Memory B cell (primary cell): ENCODE measurements at regions not wholly inside any gene's neighbourhood (a gene's known extent, or its start where the extent isn't known, plus 50 kb on each side); places are given as distances from the start of the nearest gene placed in this dataset.

ENCODE experiments used
- ATAC-seq: fragments of 150-1000 bp; cut with Tn5 transposase; 2 replicates; pipeline ENCODE4 v1.10.0; 2021; ENCODE audit warnings: low read depth, mild to moderate bottlenecking, moderate library complexity
- DNase-seq, 2 donors: peaks; one replicate each; pipeline ENCODE4 v3.0.0; 2022; ENCODE audit warnings: low spot score in 2 of 2
- H3K27ac Mint-ChIP-seq: one replicate; pipeline ENCODE4 v1.8.0; 2022; ENCODE audit warnings: mild to moderate bottlenecking, moderate library complexity, mixed read lengths
- H3K27me3 Mint-ChIP-seq: one replicate; pipeline ENCODE4 v1.8.0; 2022; ENCODE audit warnings: mixed read lengths
- H3K36me3 Mint-ChIP-seq: one replicate; pipeline ENCODE4 v1.8.0; 2022; ENCODE audit warnings: mild to moderate bottlenecking, mixed read lengths
- H3K4me1 Mint-ChIP-seq: one replicate; pipeline ENCODE4 v1.8.0; 2022; ENCODE audit warnings: mixed read lengths
- H3K4me3 Mint-ChIP-seq: one replicate; pipeline ENCODE4 v1.8.0; 2022; ENCODE audit warnings: mild to moderate bottlenecking, moderate library complexity, mixed read lengths
- H3K9me3 Mint-ChIP-seq: one replicate; pipeline ENCODE4 v1.8.0; 2022; ENCODE audit warnings: mixed read lengths

DNA sequence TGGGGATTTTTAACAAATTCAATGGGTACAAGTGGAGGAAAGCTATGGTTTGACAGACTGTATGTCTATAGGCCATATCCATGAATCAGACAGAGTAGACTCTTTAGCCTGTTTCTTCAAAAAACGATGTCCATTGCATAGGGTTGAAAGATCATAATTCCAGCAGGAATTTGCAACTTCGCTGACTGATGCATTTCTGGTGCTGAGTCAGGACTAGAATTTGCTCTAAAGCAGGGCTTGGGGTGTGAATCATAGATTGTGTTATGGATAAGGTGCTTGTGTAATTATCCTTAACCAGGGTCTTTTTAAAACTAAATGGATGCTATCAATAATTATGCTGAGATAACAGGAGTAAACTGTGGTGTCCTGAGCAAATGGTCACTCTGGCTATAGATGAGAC, 200.4 kb upstream of the TBC1D5 start:
- DNase-seq = no peak
- Mint-ChIP-seq H3K4me1 (peaks cover 4% of the 10 kb centered on the region), H3K9me3 (no peaks in the 10 kb centered on the region), H3K27ac (no peak overlapping the region), H3K36me3 (no peaks in the 10 kb centered on the region), H3K4me3 (no peak overlapping the region), H3K27me3 (peaks cover 26% of the 10 kb centered on the region)
- ATAC-seq = no peak

DNA sequence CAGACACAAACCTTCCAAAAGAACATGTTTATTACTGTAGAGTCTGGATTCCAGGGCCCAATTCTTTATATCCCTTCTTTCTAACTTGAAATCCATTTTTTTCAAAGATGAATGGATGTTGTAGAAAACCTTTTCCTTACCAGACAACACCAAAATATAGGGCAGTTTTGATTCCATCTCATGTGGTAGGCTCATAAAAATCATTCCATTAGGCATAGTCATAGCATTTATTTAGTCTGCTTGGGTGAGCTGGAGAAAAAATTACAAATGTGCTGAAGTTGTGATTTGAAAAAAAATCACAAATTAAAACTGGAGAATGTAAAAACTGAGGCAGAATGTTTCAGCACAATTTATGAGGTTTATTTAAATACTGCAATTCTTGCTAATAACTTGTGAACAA, 199.3 kb upstream of the TBC1D5 start:
- DNase-seq (no peak), ATAC-seq (no peak)
- Mint-ChIP-seq H3K27ac (no peak overlapping the region), H3K4me3 (no peak overlapping the region), H3K27me3 (peaks cover 24% of the 10 kb centered on the region), H3K4me1 (peaks cover 4% of the 10 kb centered on the region), H3K36me3 (no peaks in the 10 kb centered on the region), H3K9me3 (no peaks in the 10 kb centered on the region)

DNA sequence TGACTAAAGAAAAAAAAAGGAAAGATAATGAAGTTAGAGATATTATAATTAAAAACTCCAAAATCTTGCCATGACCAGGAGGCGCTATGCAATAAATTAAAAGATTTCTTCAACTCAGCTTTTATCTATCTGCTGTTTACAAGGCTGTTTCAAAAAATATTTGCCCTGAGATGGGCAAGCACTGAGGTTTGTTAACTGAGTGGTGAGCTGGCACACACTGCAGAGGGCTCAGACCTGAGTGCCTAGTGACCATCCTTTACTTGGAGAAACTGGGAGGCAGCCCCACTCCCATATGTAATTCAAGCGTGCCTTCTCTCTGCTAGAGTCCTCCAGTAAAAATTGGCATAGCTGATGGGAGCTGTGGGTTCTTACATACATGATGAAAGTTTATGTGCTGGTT, 198.7 kb upstream of the TBC1D5 start:
- Mint-ChIP-seq H3K36me3 (no peaks in the 10 kb centered on the region), H3K27me3 (peaks cover 21% of the 10 kb centered on the region), H3K9me3 (no peaks in the 10 kb centered on the region), H3K4me3 (no peak overlapping the region), H3K27ac (no peak overlapping the region), H3K4me1 (peaks cover 4% of the 10 kb centered on the region)
- no peak for DNase-seq
- ATAC-seq = no peak

DNA sequence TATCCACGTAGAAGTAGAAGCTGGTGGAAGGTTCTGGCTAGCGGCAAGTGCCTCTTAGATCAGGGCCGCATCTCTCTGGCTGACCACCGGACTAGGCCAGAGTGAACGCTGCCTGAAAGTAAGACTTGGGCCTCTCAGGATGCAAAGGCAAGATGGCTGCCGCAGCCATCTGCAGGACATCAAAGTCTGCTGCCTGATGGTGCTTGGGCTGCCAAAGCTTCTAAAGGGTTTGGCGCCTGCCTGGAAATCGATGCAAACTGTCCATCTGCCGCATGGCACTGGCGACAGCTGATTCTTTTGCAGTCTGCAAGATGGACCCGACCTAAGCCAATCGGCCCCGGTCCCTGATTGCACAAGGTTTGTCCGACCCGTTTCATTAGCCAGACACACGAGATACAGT, 196.7 kb upstream of the TBC1D5 start:
- ATAC-seq = no peak
- Mint-ChIP-seq H3K27me3 (peaks cover 23% of the 10 kb centered on the region), H3K4me3 (no peak overlapping the region), H3K27ac (no peak overlapping the region), H3K9me3 (no peaks in the 10 kb centered on the region), H3K4me1 (peaks cover 4% of the 10 kb centered on the region), H3K36me3 (no peaks in the 10 kb centered on the region)
- no peak for DNase-seq

DNA sequence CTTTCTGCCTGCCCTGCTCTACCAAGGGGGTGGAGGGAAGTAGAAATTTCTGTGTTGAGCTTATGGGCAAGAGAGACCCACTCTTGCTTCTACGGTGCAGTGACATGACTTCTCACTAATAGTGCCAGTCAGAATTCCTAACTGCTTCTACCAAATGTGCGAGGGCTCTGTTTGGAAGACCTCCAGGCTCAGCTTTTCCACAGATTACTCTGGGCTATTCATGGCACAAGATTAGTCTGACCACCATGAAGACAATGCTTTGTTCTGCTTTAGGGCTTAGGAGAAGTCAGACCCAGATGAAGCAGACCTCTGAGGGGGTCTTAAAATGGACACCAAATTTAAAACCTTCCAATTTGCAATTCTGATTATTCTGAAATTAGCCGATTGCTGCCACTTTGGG, 195.9 kb upstream of the TBC1D5 start:
- H3K27me3 Mint-ChIP-seq = peaks cover 25% of the 10 kb centered on the region
- H3K4me3 Mint-ChIP-seq = no peak overlapping the region
- H3K27ac Mint-ChIP-seq = no peak overlapping the region
- peaks cover 4% of the 10 kb centered on the region for H3K4me1 Mint-ChIP-seq
- H3K9me3 Mint-ChIP-seq = no peaks in the 10 kb centered on the region
- ATAC-seq (no peak), DNase-seq (no peak)
- H3K36me3 Mint-ChIP-seq = no peaks in the 10 kb centered on the region

DNA sequence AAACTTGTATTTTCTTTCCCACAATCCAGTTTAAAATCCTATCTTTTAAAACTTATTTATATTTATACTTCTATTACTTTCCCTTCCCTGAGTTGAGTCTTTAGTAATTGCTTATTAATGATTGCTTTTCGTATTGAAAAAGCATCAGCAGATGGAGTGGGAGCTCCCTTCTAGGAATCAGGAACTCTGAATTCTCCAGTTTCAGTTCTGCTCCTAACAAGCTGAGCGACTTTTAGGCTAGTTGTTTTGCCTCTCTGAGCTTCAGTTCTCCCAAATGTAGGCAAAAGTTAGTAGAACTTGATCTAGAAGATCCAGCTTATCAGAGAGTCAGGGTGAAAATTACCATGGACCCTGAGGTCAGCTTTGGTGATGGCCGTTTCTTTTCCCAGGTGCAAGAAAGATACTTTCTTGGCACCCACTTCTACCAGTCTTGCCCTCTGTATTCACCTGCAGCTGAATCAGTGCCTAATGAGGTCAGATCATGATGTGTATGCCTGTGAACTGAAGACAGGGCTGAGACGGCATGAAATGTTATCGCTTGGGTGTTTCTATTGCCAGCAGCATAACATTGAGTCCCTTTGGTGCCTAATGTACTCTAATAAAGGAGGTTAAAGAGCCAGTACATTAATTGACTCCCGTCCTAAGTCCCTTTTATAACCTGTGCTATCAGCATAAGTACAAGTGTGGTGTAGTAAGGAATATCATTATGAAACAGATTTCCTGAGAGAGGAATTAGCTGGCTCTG, 194.5 kb upstream of the TBC1D5 start:
- Mint-ChIP-seq H3K36me3 (no peaks in the 10 kb centered on the region), H3K27me3 (peaks cover 14% of the 10 kb centered on the region), H3K27ac (no peak overlapping the region), H3K4me1 (peaks cover 4% of the 10 kb centered on the region), H3K4me3 (no peak overlapping the region), H3K9me3 (no peaks in the 10 kb centered on the region)
- DNase-seq (no peak), ATAC-seq (no peak)

DNA sequence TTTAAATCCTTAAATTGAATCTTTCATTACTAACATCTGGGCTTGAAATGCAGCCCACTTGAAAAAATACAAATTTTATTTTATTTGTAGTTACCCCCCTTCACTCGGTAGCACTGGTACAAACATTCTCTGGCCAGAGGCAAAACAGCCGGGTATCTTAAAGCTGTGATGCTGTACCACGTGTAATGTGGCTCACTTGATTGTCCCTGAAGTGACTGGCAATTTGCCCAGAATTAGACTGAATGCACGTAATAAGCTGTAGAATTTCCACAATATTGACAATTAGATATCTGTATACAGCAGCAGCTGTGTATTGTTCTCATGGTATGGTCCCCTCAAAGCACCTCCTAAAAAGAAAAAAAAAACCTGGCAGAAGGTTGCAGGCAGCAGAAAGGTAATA, 192.8 kb upstream of the TBC1D5 start:
- Mint-ChIP-seq H3K27ac (no peak overlapping the region), H3K4me1 (peaks cover 4% of the 10 kb centered on the region), H3K36me3 (no peaks in the 10 kb centered on the region), H3K9me3 (peaks cover 2% of the 10 kb centered on the region), H3K4me3 (no peak overlapping the region), H3K27me3 (peaks cover 13% of the 10 kb centered on the region)
- ATAC-seq (no peak), DNase-seq (no peak)

DNA sequence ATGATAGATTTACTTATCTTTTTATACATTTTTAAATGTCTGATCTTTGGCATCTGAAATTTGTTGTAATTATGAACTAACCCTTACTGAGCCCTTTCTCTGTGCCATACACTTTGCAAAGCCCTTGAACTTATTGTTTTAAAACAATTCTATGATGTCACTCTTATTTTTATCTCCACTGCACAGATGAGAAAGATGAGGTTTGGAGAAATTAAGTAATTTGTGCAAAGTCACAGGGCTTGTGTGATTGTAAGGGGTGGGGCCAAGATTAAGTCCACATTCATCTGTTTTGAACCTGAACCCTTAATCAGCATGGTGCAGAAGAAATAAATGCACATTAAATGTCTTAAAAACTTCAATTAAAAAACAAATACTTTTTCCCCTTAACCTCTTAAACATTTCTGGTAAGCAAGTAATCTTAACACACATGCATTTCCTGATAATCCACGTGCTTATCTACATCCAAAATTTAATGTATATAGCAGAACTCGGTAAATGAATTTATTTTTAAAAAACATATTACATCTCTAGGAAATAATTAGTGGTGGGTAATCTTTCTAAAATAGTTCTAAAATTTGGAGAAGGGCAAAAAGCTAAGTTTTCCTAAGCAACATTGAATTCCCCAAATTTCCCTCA, 189.8 kb upstream of the TBC1D5 start:
- Mint-ChIP-seq H3K4me1 (no peaks in the 10 kb centered on the region), H3K27me3 (peaks cover 15% of the 10 kb centered on the region), H3K9me3 (peaks cover 2% of the 10 kb centered on the region), H3K27ac (no peak overlapping the region), H3K4me3 (no peak overlapping the region), H3K36me3 (no peaks in the 10 kb centered on the region)
- no peak for ATAC-seq
- no peak for DNase-seq

DNA sequence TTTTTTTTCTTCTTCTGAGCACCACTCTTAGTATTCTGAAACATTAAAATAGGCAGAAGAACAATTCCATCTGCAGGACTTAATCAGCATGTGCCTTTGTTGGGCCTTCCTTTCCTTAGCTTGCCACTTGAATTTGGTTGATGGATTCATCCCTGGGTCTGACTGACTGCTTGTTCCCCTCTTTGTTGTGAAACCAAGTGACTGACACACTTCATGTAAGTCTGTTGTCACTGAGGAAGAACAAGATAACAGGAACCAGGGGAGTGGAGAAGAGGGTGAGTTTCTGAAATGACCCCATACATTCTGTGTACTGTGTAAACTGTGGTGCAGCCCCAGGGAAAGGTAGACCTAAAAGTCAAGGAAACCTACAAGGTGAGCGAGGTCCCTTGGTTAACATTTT, 188.7 kb upstream of the TBC1D5 start:
- H3K4me1 Mint-ChIP-seq = no peaks in the 10 kb centered on the region
- ATAC-seq (no peak), DNase-seq (no peak)
- no peaks in the 10 kb centered on the region for H3K36me3 Mint-ChIP-seq
- H3K27ac Mint-ChIP-seq = no peak overlapping the region
- peaks cover 2% of the 10 kb centered on the region for H3K9me3 Mint-ChIP-seq
- H3K27me3 Mint-ChIP-seq = peaks cover 16% of the 10 kb centered on the region
- no peak overlapping the region for H3K4me3 Mint-ChIP-seq

DNA sequence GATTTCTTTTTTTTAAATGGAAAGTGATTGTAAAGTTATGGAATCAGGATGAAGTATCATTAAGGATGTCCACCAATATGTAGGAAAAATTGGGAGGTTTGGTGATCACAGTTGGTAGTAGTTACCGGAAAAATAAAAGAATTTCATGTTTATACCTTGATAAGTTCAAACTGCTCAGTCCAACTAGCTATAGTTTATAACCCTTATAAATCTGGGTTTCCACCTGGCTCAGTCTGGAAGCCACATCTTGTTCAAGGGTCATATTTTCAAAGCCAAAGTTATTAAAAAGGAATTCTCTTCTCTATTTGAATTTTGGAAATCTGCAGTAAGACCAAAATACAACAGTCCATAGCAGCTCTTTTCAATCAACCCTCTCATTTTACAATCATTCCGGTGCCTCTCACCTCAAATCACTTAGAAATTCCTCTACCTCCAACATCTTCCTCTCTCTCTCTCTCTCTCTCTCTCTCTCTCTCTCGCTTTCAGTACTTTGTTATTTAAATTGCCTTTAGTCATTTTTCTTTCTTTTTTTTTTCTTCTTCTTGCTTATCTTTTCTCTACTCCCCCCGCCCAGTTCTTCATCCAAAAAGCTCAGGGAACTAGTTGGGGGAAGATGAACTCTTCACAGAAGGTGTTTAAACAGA, 186.2 kb upstream of the TBC1D5 start:
- ATAC-seq (no peak), DNase-seq (no peak)
- Mint-ChIP-seq H3K27ac (no peak overlapping the region), H3K9me3 (peaks cover 2% of the 10 kb centered on the region), H3K4me1 (no peaks in the 10 kb centered on the region), H3K4me3 (no peak overlapping the region), H3K36me3 (no peaks in the 10 kb centered on the region), H3K27me3 (peaks cover 11% of the 10 kb centered on the region)

DNA sequence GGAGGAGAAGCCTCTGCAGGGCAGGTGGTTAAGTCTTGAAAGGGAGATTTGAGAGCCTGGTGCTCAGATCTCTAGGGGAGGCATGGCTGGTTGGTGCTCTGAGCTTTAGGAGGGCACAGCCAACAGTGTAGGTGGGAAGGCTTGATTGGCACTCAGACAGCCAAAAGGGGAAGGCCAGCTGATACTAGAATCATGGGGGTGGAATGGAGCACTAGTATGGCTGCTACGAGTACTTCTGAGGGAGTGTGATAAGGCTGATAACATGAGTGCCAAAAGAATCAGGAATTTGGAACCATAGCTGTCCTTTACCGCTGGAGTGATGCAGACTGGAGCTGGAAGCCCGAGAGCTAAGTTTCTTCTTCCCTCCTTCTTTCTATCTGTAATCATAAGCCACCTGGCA, 184.6 kb upstream of the TBC1D5 start:
- no peak for DNase-seq
- H3K27me3 Mint-ChIP-seq = peaks cover 11% of the 10 kb centered on the region
- no peaks in the 10 kb centered on the region for H3K4me1 Mint-ChIP-seq
- no peak overlapping the region for H3K27ac Mint-ChIP-seq
- no peaks in the 10 kb centered on the region for H3K36me3 Mint-ChIP-seq
- H3K4me3 Mint-ChIP-seq = no peak overlapping the region
- no peak for ATAC-seq
- peaks cover 2% of the 10 kb centered on the region for H3K9me3 Mint-ChIP-seq

DNA sequence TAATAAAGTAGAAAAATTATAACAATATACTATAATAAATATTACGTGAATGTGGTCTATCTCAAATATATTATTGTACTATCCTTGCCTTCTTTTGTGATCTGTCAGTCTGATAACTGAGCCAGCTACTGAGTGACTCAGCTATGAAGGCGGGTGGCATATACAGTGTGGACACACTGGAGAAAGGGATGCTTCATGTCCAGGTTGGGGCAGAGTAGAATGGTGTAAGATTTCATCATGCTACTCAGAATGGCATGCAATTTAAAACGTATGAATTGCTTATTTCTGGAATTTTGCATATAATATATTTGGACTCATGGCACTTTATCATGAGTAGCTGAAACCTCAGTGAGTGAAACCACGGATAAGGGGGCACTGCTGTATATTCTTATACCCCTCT, 172.9 kb upstream of the TBC1D5 start:
- H3K4me3 Mint-ChIP-seq = no peak overlapping the region
- H3K9me3 Mint-ChIP-seq = no peaks in the 10 kb centered on the region
- DNase-seq (no peak), ATAC-seq (no peak)
- H3K27ac Mint-ChIP-seq = no peak overlapping the region
- H3K27me3 Mint-ChIP-seq = peaks cover 11% of the 10 kb centered on the region
- H3K4me1 Mint-ChIP-seq = peaks cover 11% of the 10 kb centered on the region
- no peaks in the 10 kb centered on the region for H3K36me3 Mint-ChIP-seq

DNA sequence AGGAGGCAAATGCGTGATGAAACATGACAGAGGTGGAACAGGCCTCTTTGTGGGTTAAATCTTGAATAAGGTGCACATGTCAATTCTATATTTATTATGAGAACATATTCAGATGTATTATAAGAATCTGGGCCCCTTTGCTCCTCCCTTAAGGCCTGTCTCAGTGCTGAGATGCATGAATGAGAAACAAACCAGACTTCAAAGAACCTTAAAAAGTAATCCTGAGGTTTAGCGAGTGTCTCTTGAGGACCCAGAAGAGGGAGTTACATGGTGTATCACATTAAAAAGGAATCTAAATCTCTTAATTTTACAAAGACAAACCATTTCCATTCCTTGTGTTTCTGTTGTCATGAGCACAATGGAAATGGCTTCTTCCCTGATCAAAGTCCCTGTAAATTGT, 170.9 kb upstream of the TBC1D5 start:
- peaks cover 11% of the 10 kb centered on the region for H3K27me3 Mint-ChIP-seq
- H3K4me1 Mint-ChIP-seq = peaks cover 11% of the 10 kb centered on the region
- ATAC-seq (no peak), DNase-seq (no peak)
- H3K4me3 Mint-ChIP-seq = no peak overlapping the region
- no peaks in the 10 kb centered on the region for H3K9me3 Mint-ChIP-seq
- no peaks in the 10 kb centered on the region for H3K36me3 Mint-ChIP-seq
- H3K27ac Mint-ChIP-seq = no peak overlapping the region

DNA sequence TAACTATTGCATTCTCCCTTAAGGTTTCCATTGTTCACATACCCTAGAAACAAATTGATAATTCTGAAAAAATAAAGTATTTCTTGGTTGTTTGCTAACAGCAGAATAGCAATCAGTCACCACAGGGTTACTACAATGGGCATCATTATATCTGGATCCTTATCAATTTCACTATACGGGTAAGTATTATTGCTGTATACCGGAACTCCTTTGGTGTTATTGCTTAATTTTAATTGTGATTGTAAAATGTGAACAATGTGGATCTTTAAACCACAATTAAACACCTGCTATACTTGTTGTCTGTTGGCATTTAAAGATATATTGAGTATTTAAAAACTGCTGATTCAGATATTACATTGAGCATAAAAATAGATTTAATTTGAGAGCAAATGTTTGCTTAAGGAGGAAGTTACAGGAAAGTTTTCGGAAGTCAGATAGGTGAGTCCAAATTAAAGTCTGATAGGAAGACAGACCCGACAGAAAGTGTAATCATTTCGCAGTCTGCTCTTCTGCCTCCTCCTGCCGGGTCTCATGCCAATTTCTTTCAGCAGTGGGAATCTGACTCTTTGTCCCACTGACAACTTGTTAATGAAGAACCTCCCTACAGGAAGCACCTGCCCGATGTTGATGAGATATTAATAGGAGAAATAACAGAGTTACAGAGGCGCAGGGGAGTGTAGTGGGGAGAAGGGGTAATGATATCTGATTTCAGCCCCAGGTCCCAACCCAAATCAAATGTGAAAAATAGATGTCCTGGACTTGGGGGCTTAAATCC, 169.7 kb upstream of the TBC1D5 start:
- H3K9me3 Mint-ChIP-seq = no peaks in the 10 kb centered on the region
- no peaks in the 10 kb centered on the region for H3K36me3 Mint-ChIP-seq
- H3K27ac Mint-ChIP-seq = no peak overlapping the region
- peaks cover 11% of the 10 kb centered on the region for H3K27me3 Mint-ChIP-seq
- ATAC-seq (no peak), DNase-seq (no peak)
- peak overlapping the region; percentile 41 for H3K4me3 Mint-ChIP-seq
- H3K4me1 Mint-ChIP-seq = peaks cover 11% of the 10 kb centered on the region
